H1 (cell line): ENCODE measurements at regions not wholly inside any gene's neighbourhood (a gene's known extent, or its start where the extent isn't known, plus 50 kb on each side); places are given as distances from the start of the nearest gene placed in this dataset.

ENCODE experiments used
- CTCF ChIA-PET: fragments of 300-600 bp; sonication (Branson Sonifier 250); formaldehyde crosslinking; loops from one replicate; lab custom pipeline; 2021; ENCODE audit not compliant: partially characterized antibody; lab: Charles Lee
- POLR2A ChIA-PET: fragments of 300-600 bp; sonication (Branson Sonifier 250); formaldehyde crosslinking; loops from one replicate; lab custom pipeline; 2021; ENCODE audit warnings: inconsistent platforms; ENCODE audit not compliant: partially characterized antibody; lab: Charles Lee
- DNase-seq, 2 experiments: peaks; one replicate each; pipeline versions ENCODE4 v3.0.0 to v3.0.0-alpha.2; 2010 to 2022; ENCODE audit warnings: low spot score in 2 of 2, low read depth in 1 of 2, mixed read lengths in 1 of 2
- FAIRE-seq: peaks from 2 replicates; lab custom pipeline; 2011; peaks lifted over from hg19 to GRCh38; lab: Jason Lieb, UNC
- H2AFZ ChIP-seq: 2 replicates; pipeline ENCODE4 v1.8.1; 2012; ENCODE audit warnings: low read length, inconsistent platforms
- H2AK5ac ChIP-seq: 2 replicates; pipeline ENCODE4 v1.6.1; 2013; ENCODE audit warnings: low read depth, low read length
- H2BK120ac ChIP-seq: replicated peaks from 2 replicates; pipeline ENCODE3; 2013; ENCODE audit warnings: low read depth, low read length, inconsistent platforms
- H2BK12ac ChIP-seq: 2 replicates; pipeline ENCODE4 v1.6.1; 2013; ENCODE audit warnings: low read depth, low read length
- H2BK15ac ChIP-seq: 2 replicates; pipeline ENCODE4 v1.6.1; 2013; ENCODE audit warnings: low read length
- H2BK20ac ChIP-seq: 2 replicates; pipeline ENCODE4 v1.6.1; 2013; ENCODE audit warnings: low read length
- H2BK5ac ChIP-seq: 2 replicates; pipeline ENCODE4 v1.6.1; 2013; ENCODE audit warnings: low read depth, low read length
- H3K14ac ChIP-seq: 2 replicates; pipeline ENCODE4 v1.6.1; 2013; ENCODE audit warnings: inconsistent platforms; ENCODE audit not compliant: insufficient read length
- H3K18ac ChIP-seq: 2 replicates; pipeline ENCODE4 v1.6.1; 2013; ENCODE audit warnings: low read length; ENCODE audit errors: extremely low read depth
- H3K23ac ChIP-seq: 2 replicates; pipeline ENCODE4 v1.6.1; 2013; ENCODE audit warnings: inconsistent platforms; ENCODE audit not compliant: insufficient read length
- H3K23me2 ChIP-seq: 2 replicates; pipeline ENCODE4 v1.6.1; 2013; ENCODE audit warnings: low read depth, low read length
- H3K27ac ChIP-seq: 2 replicates; pipeline ENCODE4 v1.6.1; 2011; ENCODE audit warnings: low read depth, low read length, inconsistent platforms
- H3K27me3 ChIP-seq, 4 experiments: replicated peaks in 1 of 4; 1 replicate in 1 of 4; 2 replicates in 3 of 4; pipeline versions ENCODE4 v1.6.1 to v1.8.1; 2011 to 2013; ENCODE audit warnings: low read length in 3 of 4, mild to moderate bottlenecking in 3 of 4, inconsistent platforms in 2 of 4, mixed read lengths in 2 of 4, moderate library complexity in 1 of 4; ENCODE audit not compliant: control insufficient read depth in 3 of 4, insufficient read depth in 3 of 4; ENCODE audit errors: extremely low read depth in 1 of 4
- H3K36me3 ChIP-seq, 4 experiments: 2 replicates each; pipeline versions ENCODE4 v1.6.1 to v1.8.1; 2011 to 2013; ENCODE audit warnings: mild to moderate bottlenecking in 4 of 4, low read length in 3 of 4, moderate library complexity in 2 of 4, control low read depth in 1 of 4, inconsistent platforms in 1 of 4; ENCODE audit not compliant: insufficient read depth in 4 of 4, control insufficient read depth in 2 of 4
- H3K4ac ChIP-seq: replicated peaks from 2 replicates; pipeline ENCODE3; 2013; ENCODE audit warnings: low read length, low read depth, mixed read lengths, inconsistent platforms; ENCODE audit not compliant: insufficient read length
- H3K4me1 ChIP-seq, 4 experiments: replicated peaks in 1 of 4; 1 replicate in 1 of 4; 2 replicates in 3 of 4; pipeline versions ENCODE4 v1.6.1 to v1.8.1; 2011 to 2013; ENCODE audit warnings: low read length in 3 of 4, inconsistent platforms in 2 of 4, mixed read lengths in 1 of 4; ENCODE audit not compliant: insufficient read depth in 4 of 4, control insufficient read depth in 3 of 4
- H3K4me2 ChIP-seq, 2 experiments: 2 replicates each; pipeline versions ENCODE4 v1.6.1 to v1.8.1; 2011 to 2013; ENCODE audit warnings: low read depth in 2 of 2, low read length in 2 of 2, control low read depth in 1 of 2, inconsistent platforms in 1 of 2, mild to moderate bottlenecking in 1 of 2; ENCODE audit not compliant: insufficient read depth in 1 of 2
- H3K4me3 ChIP-seq, 4 experiments: fragments of 200-600, 300-600 bp in 1 of 4; sonication (generic), shearing (Covaris generic), sonication (Bioruptor Twin) in 1 of 4; 2 replicates each; pipeline versions ENCODE4 v1.5.1 to v1.8.1; 2011 to 2016; ENCODE audit warnings: low read length in 4 of 4, low read depth in 3 of 4, control low read depth in 2 of 4, inconsistent platforms in 2 of 4, mild to moderate bottlenecking in 2 of 4, mixed read lengths in 1 of 4, moderate library complexity in 1 of 4; ENCODE audit not compliant: insufficient read depth in 2 of 4; ENCODE audit errors: extremely low read depth in 1 of 4
- H3K56ac ChIP-seq: replicated peaks from 2 replicates; pipeline ENCODE3; 2013; ENCODE audit warnings: low read depth, mild to moderate bottlenecking, mixed read lengths, low read length, inconsistent platforms; ENCODE audit not compliant: insufficient read length
- H3K79me1 ChIP-seq: 2 replicates; pipeline ENCODE4 v1.6.1; 2013; ENCODE audit warnings: low read depth, low read length, control low read depth
- H3K79me2 ChIP-seq, 2 experiments: 2 replicates each; pipeline versions ENCODE4 v1.6.1 to v1.8.1; 2012 to 2013; ENCODE audit warnings: low read length in 2 of 2, mild to moderate bottlenecking in 2 of 2, inconsistent platforms in 1 of 2; ENCODE audit not compliant: insufficient read depth in 2 of 2, control insufficient read depth in 1 of 2
- H3K9ac ChIP-seq, 4 experiments: replicated peaks in 1 of 4; 1 replicate in 1 of 4; 2 replicates in 3 of 4; pipeline versions ENCODE4 v1.6.1 to v1.8.1; 2011 to 2013; ENCODE audit warnings: low read depth in 3 of 4, low read length in 3 of 4, control low read depth in 2 of 4, mild to moderate bottlenecking in 2 of 4, moderate library complexity in 2 of 4, inconsistent platforms in 1 of 4; ENCODE audit errors: extremely low read depth in 1 of 4
- H3K9me3 ChIP-seq, 2 experiments: 2 replicates each; pipeline versions ENCODE4 v1.6.1 to v1.8.1; 2012 to 2013; ENCODE audit warnings: mild to moderate bottlenecking in 2 of 2, moderate library complexity in 2 of 2, control low read depth in 1 of 2, inconsistent platforms in 1 of 2, low read depth in 1 of 2, low read length in 1 of 2, mixed read lengths in 1 of 2; ENCODE audit not compliant: insufficient read depth in 2 of 2
- H4K20me1 ChIP-seq, 2 experiments: replicated peaks in 1 of 2; 2 replicates each; pipeline versions ENCODE3 to v1.8.1; 2011 to 2013; ENCODE audit warnings: inconsistent platforms in 2 of 2, low read length in 2 of 2, mild to moderate bottlenecking in 1 of 2; ENCODE audit not compliant: insufficient read depth in 2 of 2, control insufficient read depth in 1 of 2
- H4K5ac ChIP-seq: 2 replicates; pipeline ENCODE4 v1.6.1; 2013; ENCODE audit warnings: low read length, low read depth, mixed read lengths, inconsistent platforms; ENCODE audit not compliant: insufficient read length
- H4K8ac ChIP-seq: 2 replicates; pipeline ENCODE4 v1.8.0; 2013; ENCODE audit warnings: mild to moderate bottlenecking, moderate library complexity, low read length, inconsistent platforms; ENCODE audit not compliant: insufficient read depth; ENCODE audit errors: extremely low read depth
- H4K91ac ChIP-seq: replicated peaks from 2 replicates; pipeline ENCODE3; 2013; ENCODE audit warnings: low read length, mixed read lengths, inconsistent platforms; ENCODE audit not compliant: insufficient read length
- NRF1 ChIP-seq: IDR thresholded peaks from 2 replicates; pipeline ENCODE4 v1.6.1; 2011; ENCODE audit warnings: mild to moderate bottlenecking, low read depth, low read length, improper control_type of control experiment
- WGBS, 2 experiments: shearing (Covaris generic) in 1 of 2; methylation state at CpG; one replicate each; pipeline versions ENCODE4 v1.1.6 to v1.1.7; 2013 to 2015; ENCODE audit warnings: low lambda C conversion rate in 2 of 2, mixed read lengths in 2 of 2, inconsistent platforms in 1 of 2, low coverage in 1 of 2, missing lambda C conversion rate in 1 of 2; ENCODE audit not compliant: insufficient replicate concordance in 2 of 2, insufficient coverage in 1 of 2, insufficient read length in 1 of 2; ENCODE audit errors: extremely low coverage in 1 of 2, missing lambda C conversion rate in 1 of 2; 5-methylcytosine and 5-hydroxymethylcytosine counted together

DNA sequence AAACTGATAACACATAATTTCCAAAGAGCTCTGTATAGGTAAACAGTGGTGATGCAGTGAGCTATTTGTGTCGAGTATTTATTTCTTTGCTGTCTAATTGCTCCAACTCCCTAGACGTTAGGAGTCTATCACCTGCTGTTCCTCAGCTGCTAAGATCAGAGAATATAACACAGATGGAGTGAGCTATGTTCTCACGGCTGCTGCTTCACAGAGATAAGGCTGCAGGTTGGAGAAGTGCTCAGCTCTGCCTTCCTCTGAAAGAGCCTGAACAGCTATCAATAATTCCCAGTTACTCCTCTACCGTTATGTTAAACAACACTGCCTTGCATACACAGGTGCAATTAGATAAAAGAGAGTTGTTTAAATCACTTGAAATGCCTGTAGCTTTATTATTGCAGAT, 103.2 kb upstream of the MDGA2 start:
- no peak overlapping the region for H4K8ac ChIP-seq
- no peak overlapping the region for H2BK20ac ChIP-seq
- no peak overlapping the region for H3K18ac ChIP-seq
- H3K23me2 ChIP-seq = no peaks in the 10 kb centered on the region
- H3K14ac ChIP-seq = no peak overlapping the region
- no peak overlapping the region for H3K4ac ChIP-seq
- FAIRE-seq = no peak
- WGBS, 2 experiments = 79% methylated on average over 4 of the region's 4 CpGs; no CpG with 5 or more reads in 1 of the 2 experiments
- no peak for DNase-seq
- H3K79me2 ChIP-seq = no peaks in the 10 kb centered on the region
- TF ChIP-seq NRF1 = no peak
- no peak overlapping the region for H3K56ac ChIP-seq
- no peak overlapping the region for H3K4me2 ChIP-seq
- no peak overlapping the region for H2AFZ ChIP-seq
- no peak overlapping the region for H2BK5ac ChIP-seq
- H3K27ac ChIP-seq = no peak overlapping the region
- no peak overlapping the region for H2BK120ac ChIP-seq
- no peak overlapping the region for H3K4me3 ChIP-seq
- no peak overlapping the region for H2BK12ac ChIP-seq
- no peaks in the 10 kb centered on the region for H3K27me3 ChIP-seq
- H2BK15ac ChIP-seq = no peak overlapping the region
- H4K20me1 ChIP-seq = no peaks in the 10 kb centered on the region
- H3K23ac ChIP-seq = no peak overlapping the region
- no peaks in the 10 kb centered on the region for H3K9me3 ChIP-seq
- no peak overlapping the region for H3K9ac ChIP-seq
- no peaks in the 10 kb centered on the region; a peak in 1 of 7 replicates for H3K4me1 ChIP-seq
- no peaks in the 10 kb centered on the region for H3K79me1 ChIP-seq
- no peaks in the 10 kb centered on the region for H3K36me3 ChIP-seq
- H4K5ac ChIP-seq = no peak overlapping the region
- CTCF ChIA-PET = interaction anchor here (0.9 to 2.2 kb wide), 3 partner anchors 11 to 21 kb away, joined by 3 to 5 read pairs (median 5); no protein-coding TSS in a partner anchor
- no peak overlapping the region for H2AK5ac ChIP-seq
- no peak overlapping the region for H4K91ac ChIP-seq
- POLR2A ChIA-PET = interaction anchor here (1.5 kb wide), 1 partner anchor 18 kb away, joined by 3 read pairs; no protein-coding TSS in a partner anchor
